ENCODE measurements at regions not wholly inside any gene's neighbourhood (a gene's known extent, or its start where the extent isn't known, plus 50 kb on each side); places are given as distances from the start of the nearest gene placed in this dataset.
"Not testable (repeated sequence)": the region's sequence is repeated elsewhere in the genome, so short reads cannot be mapped to it uniquely, and the experiment has no call there.

DNA sequence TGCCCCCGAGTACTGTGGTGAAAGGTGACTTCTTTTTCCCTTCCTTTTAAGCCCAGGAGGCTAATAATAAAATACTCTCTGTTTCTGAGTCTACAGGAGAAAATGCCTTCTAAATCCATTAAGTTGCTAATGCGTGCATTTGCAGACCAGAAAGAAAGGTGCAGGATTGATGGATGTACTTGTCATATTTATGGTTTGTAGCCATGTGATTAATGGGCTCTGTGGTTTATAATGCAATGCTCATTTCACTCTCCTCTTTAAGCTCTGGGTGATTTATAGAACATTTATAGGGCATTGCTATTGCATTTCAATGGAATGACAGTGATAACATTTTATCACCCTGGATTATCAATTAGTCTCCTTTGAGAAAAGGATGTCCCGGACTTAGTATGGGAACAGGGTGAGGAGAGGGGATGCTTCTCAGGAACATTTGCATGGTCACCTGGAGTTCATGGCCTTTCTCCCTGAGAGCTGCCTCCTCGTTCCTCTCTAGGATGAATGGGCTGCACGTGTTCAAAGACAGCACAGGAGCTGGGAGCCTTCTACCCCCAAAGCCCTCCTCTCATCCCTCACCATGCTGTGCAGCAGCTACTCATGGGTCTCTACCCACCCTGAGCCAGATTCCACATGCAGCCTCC, 82.8 kb upstream of the HMGXB4 start:
- DNase-seq (ENCODE audit: extremely low spot score, unreplicated experiment) = no peak
- Mint-ChIP-seq H3K4me3 (no peak overlapping the region), H3K36me3 (no peaks in the 10 kb centered on the region), H3K9me3 (no peaks in the 10 kb centered on the region), H3K4me1 (ENCODE audit: unreplicated experiment) (no peaks in the 10 kb centered on the region), H3K27ac (no peak overlapping the region), H3K27me3 (peaks cover 64% of the 10 kb centered on the region)
- no peak for TF ChIP-seq CTCF (conservative IDR thresholded peaks at IDR 0.05)

GRCh38 chr22:35175392-35175791, 81.9 kb upstream of the HMGXB4 start:
- H3K4me1 Mint-ChIP-seq (ENCODE audit: unreplicated experiment) = no peaks in the 10 kb centered on the region
- TF ChIP-seq CTCF (conservative IDR thresholded peaks at IDR 0.05) = no peak
- peaks cover 62% of the 10 kb centered on the region for H3K27me3 Mint-ChIP-seq
- no peaks in the 10 kb centered on the region for H3K9me3 Mint-ChIP-seq
- no peak for DNase-seq (ENCODE audit: extremely low spot score, unreplicated experiment)
- no peaks in the 10 kb centered on the region for H3K36me3 Mint-ChIP-seq
- H3K4me3 Mint-ChIP-seq = no peak overlapping the region
- no peak overlapping the region for H3K27ac Mint-ChIP-seq

- Mint-ChIP-seq H3K4me1 (ENCODE audit: unreplicated experiment) (no peaks in the 10 kb centered on the region), H3K27ac (no peak overlapping the region), H3K27me3 (peaks cover 41% of the 10 kb centered on the region), H3K4me3 (no peak overlapping the region), H3K36me3 (no peaks in the 10 kb centered on the region), H3K9me3 (no peaks in the 10 kb centered on the region)
- DNase-seq (ENCODE audit: extremely low spot score, unreplicated experiment) = no peak
- no peak for TF ChIP-seq CTCF (conservative IDR thresholded peaks at IDR 0.05)
Measured at GRCh38 chr22:35177811-35178210, 79.5 kb upstream of the HMGXB4 start.

DNA sequence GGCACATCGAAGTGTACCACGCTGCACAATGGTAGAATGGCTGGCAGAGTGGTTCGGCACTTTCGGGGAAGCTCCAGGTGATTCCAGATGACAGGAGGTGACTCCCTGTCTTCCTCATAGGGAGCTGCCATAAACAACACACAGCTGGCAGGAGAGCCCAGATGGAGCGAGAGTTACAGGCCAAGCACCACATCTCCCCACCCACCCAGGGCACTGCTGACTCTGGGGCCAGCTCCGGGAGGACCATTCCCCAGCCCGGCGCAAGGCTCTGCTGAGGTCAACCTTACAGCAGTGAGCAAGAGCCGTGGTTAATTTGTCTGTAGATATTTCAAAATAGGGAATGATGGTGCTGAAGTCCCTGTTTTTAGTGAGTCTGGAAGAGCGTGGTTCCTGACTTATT, 78.8 kb upstream of the HMGXB4 start:
- no peak overlapping the region for H3K27ac Mint-ChIP-seq
- H3K9me3 Mint-ChIP-seq = no peaks in the 10 kb centered on the region
- H3K27me3 Mint-ChIP-seq = peaks cover 35% of the 10 kb centered on the region

DNA sequence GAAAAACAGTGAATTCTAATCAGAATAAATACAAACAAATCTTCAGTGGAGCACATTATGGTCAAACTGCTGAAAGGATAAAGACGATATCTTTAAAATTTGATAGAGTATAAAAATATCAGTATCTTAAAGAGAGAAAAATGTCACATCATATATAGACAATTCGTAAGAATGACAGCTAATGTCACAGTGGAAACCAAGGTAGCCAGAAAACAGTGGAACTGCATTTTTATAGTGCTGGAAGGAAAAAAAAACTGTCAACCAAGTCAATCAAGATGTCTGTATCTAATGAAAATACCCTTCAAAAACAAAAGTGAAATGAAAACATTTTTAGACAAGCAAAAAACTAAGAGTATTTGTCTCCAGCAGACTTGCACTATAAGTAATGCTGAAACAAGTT, 73.4 kb upstream of the HMGXB4 start:
- Mint-ChIP-seq H3K9me3 (no peaks in the 10 kb centered on the region), H3K4me3 (no peak overlapping the region), H3K27ac (no peak overlapping the region), H3K4me1 (ENCODE audit: unreplicated experiment) (no peaks in the 10 kb centered on the region), H3K27me3 (peaks cover under 1% of the 10 kb centered on the region), H3K36me3 (no peaks in the 10 kb centered on the region)
- DNase-seq (ENCODE audit: extremely low spot score, unreplicated experiment) = no peak
- TF ChIP-seq CTCF (conservative IDR thresholded peaks at IDR 0.05) = no peak

More for the DNA sequence above, 78.8 kb upstream of the HMGXB4 start:
- Mint-ChIP-seq H3K36me3 (no peaks in the 10 kb centered on the region), H3K4me3 (no peak overlapping the region), H3K4me1 (ENCODE audit: unreplicated experiment) (no peaks in the 10 kb centered on the region)
- DNase-seq (ENCODE audit: extremely low spot score, unreplicated experiment) = no peak
- TF ChIP-seq CTCF (conservative IDR thresholded peaks at IDR 0.05) = no peak

DNA sequence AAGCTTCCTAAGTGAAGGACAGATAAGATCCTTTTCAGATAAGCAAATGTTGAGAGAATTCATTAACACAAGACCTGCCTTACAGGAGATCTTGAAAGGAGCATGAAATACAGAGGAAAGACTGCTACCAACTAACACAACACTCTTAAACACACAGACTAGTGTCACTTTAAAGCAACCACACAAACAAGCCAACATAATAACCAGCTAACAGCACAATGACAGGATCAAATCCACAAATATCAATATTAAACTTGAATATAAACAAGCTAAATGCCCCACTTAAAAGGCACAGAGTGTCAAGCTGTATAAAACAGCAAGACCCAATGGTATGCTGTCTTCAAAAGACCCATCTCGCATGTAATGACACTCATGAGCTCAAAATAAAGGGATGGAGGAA, 70.8 kb upstream of the HMGXB4 start:
- no peak for TF ChIP-seq CTCF (conservative IDR thresholded peaks at IDR 0.05)

GRCh38 chr22:35188930-35189329, 68.4 kb upstream of the HMGXB4 start:
- H3K27ac Mint-ChIP-seq, H3K27me3 Mint-ChIP-seq: not testable (repeated sequence)

More for the DNA sequence above, 70.8 kb upstream of the HMGXB4 start:
- Mint-ChIP-seq H3K9me3 (peaks cover 5% of the 10 kb centered on the region), H3K4me1 (ENCODE audit: unreplicated experiment) (no peaks in the 10 kb centered on the region), H3K4me3 (no peak overlapping the region), H3K27ac (no peak overlapping the region), H3K36me3 (no peaks in the 10 kb centered on the region), H3K27me3 (peaks cover 3% of the 10 kb centered on the region)
- DNase-seq (ENCODE audit: extremely low spot score, unreplicated experiment) = no peak

More at GRCh38 chr22:35188930-35189329, 68.4 kb upstream of the HMGXB4 start:
- DNase-seq (ENCODE audit: extremely low spot score, unreplicated experiment); H3K9me3 Mint-ChIP-seq; H3K36me3 Mint-ChIP-seq; H3K4me1 Mint-ChIP-seq (ENCODE audit: unreplicated experiment); H3K4me3 Mint-ChIP-seq: not testable (repeated sequence)

Measured in type B pancreatic cell (in vitro differentiated cells).